Mucosa of gallbladder (tissue), 1 donor: ENCODE measurements at regions not wholly inside any gene's neighbourhood (a gene's known extent, or its start where the extent isn't known, plus 50 kb on each side); places are given as distances from the start of the nearest gene placed in this dataset.

Experiments
- DNase-seq: peaks from one replicate; pipeline ENCODE4 v3.0.0-alpha.2; 2020; ENCODE audit warnings: low spot score
- donor health status: DM: no; HTN: no; CAD: no.

GRCh38 chr11:95717314-95717713 is 72.3 kb downstream of the FAM76B start:
- DNase-seq = no peak

DNA sequence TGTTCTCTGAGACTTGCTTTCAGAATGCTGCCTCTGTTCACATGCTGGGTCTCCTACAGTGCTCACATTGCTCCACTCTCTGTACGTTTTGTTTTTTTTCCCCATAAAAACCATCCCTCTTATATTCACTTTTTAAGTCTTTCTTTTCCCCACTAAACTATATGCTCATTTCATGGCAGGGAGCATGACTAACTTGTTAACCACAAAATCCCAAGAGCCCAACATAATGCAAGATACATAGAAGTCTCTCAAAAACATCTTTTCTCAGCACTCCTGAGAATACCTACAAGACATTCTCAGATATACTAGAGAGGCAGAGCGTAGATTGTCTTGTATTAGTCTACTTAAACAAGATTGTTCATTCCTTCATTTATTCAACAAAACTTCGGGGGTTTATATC is 73.3 kb downstream of the FAM76B start:
- no peak for DNase-seq

DNA sequence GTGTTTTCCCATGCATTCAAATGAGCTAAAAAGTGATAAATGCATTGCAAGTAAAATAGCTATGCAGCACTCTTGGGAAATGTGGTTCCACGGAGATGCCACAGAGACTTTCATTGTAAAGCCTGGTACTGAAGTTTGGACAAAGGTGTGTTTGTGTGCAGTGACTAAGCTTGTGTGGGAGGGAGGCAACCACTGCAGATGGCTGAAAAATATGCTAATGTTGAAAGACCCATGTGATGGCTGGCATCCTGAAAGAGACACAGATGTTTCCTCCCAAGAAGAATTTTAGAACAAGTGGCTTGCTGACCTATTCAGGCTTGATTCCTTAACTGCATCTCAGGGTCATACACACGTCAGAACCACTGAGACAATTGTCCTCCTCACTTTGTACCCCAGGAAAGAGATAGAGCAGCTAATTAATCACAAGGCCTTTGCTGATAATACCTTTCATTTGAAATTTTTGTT is 73.8 kb downstream of the FAM76B start:
- DNase-seq = no peak

GRCh38 chr11:95714843-95715776 is 74.5 kb downstream of the FAM76B start:
- DNase-seq = no peak

DNA sequence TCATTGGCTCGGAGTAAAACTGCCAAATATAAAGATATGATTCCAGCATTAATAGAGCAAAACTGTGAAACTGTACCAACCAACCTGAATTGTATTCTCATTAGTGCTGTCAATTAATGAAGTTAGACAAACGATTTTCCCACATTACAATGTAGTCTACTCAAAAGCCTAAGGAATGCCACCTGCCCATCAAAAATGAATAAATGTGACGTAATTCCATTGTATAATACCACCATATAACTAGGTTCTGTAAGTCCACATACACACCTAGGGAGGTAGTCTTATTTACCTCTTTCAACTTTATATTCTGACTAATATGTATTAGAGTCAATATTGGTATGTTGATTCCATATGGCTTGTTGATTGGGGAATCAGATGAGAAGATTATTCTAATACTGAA is 76.2 kb downstream of the FAM76B start:
- DNase-seq = no peak

GRCh38 chr11:95711945-95712221 is 77.7 kb downstream of the FAM76B start:
- no peak for DNase-seq

GRCh38 chr11:95711162-95711944 is 78.2 kb downstream of the FAM76B start:
- no peak for DNase-seq

DNA sequence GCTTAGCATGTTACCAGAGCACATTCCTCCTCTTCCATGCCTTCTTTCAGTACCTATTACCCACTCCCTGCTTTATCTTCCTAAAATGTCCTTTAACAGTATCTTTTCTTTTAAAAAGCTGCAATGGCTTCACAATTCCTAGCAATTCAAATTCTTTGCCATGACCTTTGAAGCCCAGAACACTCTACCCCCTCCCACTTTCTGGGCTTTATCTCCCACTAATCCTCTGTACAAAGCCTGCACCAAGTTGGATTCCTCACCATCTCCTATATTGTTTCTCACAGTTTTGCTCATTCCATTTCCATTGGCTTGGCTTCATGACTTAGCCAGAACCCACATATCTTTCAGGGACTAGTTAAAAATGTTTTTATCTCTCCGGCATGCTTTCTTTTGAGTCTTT is 80.9 kb downstream of the FAM76B start:
- DNase-seq = no peak

DNA sequence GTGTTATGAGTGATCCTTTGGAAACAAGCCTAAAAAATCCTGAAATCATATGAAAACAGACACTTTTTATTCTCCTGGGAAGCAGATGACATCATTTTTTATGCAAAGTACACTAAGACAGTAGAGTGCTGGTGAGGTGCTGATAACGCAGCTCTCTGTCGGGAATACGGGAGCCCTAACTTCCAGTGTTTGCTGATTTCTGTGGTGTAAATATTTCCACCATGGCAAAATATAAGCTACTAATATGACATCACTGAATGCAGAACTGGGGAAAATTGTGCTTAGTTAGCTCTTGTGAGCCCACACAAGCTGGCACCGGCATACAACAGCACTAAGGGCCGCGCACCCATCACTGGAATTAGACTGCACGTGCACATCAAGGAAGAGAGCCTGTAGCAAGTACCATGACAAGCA is 82.6 kb downstream of the FAM76B start:
- no peak for DNase-seq

- DNase-seq = peak; percentile 90
Measured at GRCh38 chr11:95705485-95706124, 84.0 kb downstream of the FAM76B start.

- DNase-seq = no peak
Measured at GRCh38 chr11:95704865-95705264, 84.7 kb downstream of the FAM76B start.

DNA sequence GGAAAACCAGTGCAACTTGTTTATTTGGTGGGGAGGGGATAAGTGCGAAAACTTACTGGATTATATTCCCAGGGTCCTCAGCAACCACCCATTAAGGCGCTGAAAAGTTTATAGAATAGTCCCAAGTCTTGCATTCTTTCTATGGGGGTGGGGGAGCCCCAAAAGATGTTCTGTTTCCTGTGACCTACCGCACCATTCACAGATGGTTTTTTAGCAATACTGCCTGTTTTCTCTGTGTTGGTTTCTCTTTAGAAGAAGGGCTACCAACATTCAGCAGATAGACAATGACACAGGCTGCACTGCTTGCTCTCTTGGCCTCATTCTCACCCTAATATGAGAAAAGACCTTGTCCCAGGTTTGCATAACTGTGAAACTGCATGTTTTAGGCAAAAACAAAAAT is 86.5 kb downstream of the FAM76B start:
- DNase-seq = no peak

DNA sequence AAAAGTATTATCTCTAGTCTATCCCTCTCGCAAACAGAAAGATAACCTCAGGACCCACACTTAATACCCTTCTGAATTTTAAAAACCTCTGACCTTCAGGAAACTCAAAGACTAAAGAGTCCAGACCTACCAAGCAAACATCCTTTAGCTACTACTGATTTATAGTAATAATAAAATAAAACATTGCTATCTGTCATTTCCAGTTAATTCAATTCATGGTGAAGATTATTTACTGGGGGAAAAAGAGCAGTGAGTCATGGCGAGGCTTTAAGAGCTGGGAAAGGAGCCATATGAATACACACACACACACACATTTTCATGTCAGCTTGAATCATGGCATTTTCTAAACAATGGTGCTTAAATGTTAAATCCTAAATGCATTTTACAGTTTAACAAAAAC is 87.1 kb downstream of the FAM76B start:
- no peak for DNase-seq

GRCh38 chr11:95700471-95700817 is 89.1 kb downstream of the FAM76B start:
- no peak for DNase-seq

DNA sequence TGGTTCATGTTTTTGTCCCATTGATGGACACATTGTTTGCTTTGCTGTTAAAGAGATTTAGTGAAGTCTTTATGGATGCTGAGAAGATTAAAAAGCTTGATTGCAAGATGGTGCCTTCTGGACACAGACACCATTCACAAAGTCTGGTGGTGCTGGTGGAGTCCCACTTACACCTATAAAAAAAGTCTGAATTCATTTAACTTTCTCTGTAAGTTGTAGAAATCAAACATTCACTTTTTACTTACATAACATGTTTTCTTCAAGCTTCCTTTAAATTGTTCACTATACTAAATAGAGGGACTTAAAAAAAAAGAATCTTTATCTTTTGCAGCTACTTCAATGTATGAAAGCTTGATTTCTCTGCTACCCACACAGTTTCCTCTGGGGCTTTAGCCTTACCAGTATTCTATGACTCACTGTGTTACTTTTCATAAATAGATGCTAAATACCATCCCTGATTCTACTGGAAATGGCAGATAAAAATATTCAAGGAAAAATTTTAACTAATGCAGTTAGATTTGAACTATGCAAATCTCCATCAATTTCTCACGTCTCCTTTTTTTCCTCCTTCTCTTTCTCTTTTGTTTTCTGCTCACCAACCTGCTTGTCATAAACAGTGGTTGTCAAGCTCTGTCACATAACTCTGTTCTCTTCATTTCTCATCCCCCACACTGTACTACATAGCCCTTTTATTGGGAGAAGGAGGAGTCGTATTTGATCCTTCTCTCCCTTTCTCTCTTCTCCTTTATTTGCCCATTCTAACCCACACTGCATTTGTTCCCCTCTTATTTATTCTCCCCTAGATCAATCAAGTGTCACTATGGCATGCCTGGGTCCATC is 89.7 kb downstream of the FAM76B start:
- no peak for DNase-seq

DNA sequence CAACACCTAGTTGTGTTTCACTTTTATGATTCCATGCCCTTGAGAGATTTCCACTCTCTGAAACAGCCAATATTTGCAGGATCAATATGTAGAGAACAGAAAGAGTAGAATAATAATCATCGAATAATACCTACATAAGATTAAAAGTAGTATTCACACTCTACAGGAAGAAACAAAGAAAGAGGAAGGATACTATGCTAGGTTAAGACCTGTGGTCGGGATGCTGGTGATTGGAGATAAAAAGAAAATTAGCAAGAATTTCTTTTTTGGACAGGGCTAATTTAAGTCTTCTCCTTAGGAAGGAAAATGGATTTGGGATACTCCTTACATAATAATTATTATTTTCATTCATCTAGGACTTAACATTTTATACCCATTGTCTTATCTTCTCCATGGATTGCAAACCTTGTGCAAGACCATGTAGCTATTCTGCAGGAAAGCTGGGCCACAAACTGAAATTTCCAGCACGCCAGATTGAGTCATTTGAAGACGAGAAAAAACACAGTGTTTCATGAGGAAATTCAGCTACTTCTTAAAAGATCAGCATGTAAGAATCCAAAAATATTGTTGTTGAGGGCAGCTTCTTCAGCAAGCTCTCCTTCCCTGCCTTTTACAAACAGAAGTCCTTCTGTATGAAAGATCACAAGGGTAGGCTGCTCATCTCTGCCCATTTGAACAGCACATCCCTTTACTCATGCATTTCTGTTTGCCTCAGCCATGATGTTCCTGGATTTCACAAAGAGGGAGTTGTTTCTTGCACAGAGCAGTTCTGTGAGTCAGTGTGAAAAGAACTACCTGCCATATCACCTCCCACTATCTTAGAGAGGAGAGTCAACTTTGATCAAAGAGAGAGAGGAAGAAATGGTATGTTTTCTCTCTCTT is 90.7 kb downstream of the FAM76B start:
- no peak for DNase-seq

DNA sequence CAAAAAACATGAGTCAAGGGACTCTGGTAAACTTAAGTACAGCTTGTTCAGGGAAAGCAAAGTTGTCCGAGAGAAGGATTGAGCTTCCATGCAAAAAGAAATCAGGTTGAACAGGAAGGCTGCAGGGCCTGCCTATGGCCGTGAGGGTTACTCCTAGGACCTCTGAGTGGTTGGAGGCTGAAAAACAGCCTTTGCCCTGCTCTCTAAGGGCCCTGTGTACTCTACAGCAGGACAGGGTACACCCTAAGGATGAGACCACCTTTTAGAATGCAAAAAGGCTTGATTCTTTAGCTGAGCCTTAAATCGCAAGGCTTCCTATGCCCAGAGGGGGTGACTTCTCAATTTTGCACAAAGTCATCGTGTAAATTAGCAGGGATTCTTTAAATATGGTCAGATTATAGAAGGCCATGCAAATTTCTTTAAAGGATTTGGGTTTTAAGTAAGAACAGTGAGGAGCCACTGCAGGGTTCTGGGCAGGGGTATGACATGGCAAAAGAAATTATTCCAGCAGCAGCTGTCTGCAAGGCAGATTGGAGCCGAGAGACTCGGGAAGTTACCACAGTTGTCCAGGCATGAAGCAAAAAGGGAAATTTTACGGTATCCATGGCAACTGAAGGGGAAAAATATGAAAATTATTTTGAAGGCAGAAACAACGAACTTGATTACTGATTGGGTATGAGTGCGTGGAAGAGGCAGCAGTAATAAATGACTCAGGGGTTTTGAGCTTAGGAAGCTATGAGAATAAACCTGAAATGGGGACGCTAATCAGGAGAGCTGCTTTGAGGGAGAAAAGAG is 91.8 kb downstream of the FAM76B start:
- DNase-seq = no peak

GRCh38 chr11:95695181-95695580 is 94.4 kb downstream of the FAM76B start:
- DNase-seq = no peak

DNA sequence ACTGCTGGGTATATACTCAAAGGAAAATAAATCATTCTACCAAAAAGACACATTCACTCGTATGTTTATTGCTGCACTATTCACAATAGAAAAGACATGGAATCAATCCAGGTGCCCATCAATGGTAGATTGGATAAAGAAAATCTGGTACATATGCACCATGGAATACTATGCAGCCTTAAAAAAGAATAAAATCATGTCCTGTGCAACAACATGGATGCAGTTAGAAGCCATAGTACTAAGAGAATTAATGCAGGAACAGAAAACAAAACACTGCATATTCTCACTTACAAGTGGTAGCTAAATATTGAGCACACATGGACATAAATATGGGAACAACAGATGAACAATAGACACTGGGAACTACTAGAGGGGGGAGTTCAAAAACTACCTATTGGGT is 96.3 kb downstream of the FAM76B start:
- no peak for DNase-seq
